Tibial artery (tissue), 4 donors: ENCODE measurements at regions not wholly inside any gene's neighbourhood (a gene's known extent, or its start where the extent isn't known, plus 50 kb on each side); places are given as distances from the start of the nearest gene placed in this dataset.

Source experiments
- DNase-seq, 2 donors: peaks; one replicate each; pipeline ENCODE4 v3.0.0-alpha.2; 2019
- H3K27ac ChIP-seq, 2 donors: fragments of 200-600 bp; sonication (generic) in 1 of 2; 1 replicate in 1 of 2; 2 replicates in 1 of 2; pipeline ENCODE4 v1.5.1; 2018 to 2019; ENCODE audit warnings: mild to moderate bottlenecking in 1 of 2
- H3K27me3 ChIP-seq, 2 donors: fragments of 200-600 bp; sonication (generic) in 1 of 2; one replicate each; pipeline versions ENCODE4 v1.5.1 to v1.6.0; 2016 to 2019
- H3K36me3 ChIP-seq, 3 donors: fragments of 200-600 bp; sonication (generic) in 2 of 3; one replicate each; pipeline ENCODE4 v1.5.1; 2016 to 2019; ENCODE audit warnings: mild to moderate bottlenecking in 2 of 3
- H3K4me1 ChIP-seq, 4 donors: fragments of 200-600 bp; sonication (generic) in 2 of 4; 1 replicate in 3 of 4; 2 replicates in 1 of 4; pipeline ENCODE4 v1.5.1; 2016 to 2019
- H3K4me3 ChIP-seq, 2 donors: fragments of 200-600 bp; sonication (generic) in 1 of 2; 1 replicate in 1 of 2; 2 replicates in 1 of 2; pipeline ENCODE4 v1.5.1; 2018 to 2019; ENCODE audit warnings: mild to moderate bottlenecking in 2 of 2
- H3K9me3 ChIP-seq, 3 donors: fragments of 200-600 bp; sonication (generic) in 1 of 3; one replicate each; pipeline ENCODE4 v1.5.1; 2016 to 2019
- intact Hi-C: fragments of 100-400 bp; cut with DNase I; formaldehyde crosslinking; loops from one replicate; pipeline ENCODE4 v1.15.0; 2023; ENCODE audit warnings: low total_unique reads
- TF ChIP-seq, protein P1 (sequence below), 2 experiments: fragments of 200-600 bp in 1 of 2; fragments of 450-650 bp in 1 of 2; IDR thresholded peaks; one replicate each; pipeline ENCODE4 v1.5.1; 2017 to 2019; ENCODE audit warnings: antibody characterized with exemption in 2 of 2, mild to moderate bottlenecking in 1 of 2, moderate library complexity in 1 of 2

DNA sequence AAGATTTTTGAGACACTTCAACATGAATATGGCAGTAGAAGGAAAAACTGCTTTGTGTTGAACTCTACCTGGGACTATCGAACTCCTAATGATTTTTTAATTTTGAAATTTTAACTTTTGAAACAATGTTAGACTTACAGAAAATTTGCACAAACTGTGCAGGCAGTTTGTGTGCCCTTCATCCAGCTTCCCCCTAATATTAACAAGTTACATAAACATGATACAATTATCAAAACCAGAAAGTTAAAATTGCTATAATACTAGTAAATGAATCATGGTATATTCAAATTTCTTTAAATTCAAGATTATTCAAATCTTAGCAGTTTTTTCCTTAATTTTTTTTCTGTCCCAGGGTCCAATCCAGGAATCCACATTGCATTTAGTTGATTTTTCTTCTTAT is 278.9 kb downstream of the ADGRL2 start:
- intact Hi-C loops = no loop called here
- Histone ChIP-seq H3K36me3 (no peaks in the 10 kb centered on the region), H3K9me3 (no peaks in the 10 kb centered on the region), H3K27me3 (no peaks in the 10 kb centered on the region), H3K4me3 (no peak overlapping the region), H3K27ac (no peak overlapping the region), H3K4me1 (no peaks in the 10 kb centered on the region)
- no peak for DNase-seq
- TF ChIP-seq, protein P1, sequence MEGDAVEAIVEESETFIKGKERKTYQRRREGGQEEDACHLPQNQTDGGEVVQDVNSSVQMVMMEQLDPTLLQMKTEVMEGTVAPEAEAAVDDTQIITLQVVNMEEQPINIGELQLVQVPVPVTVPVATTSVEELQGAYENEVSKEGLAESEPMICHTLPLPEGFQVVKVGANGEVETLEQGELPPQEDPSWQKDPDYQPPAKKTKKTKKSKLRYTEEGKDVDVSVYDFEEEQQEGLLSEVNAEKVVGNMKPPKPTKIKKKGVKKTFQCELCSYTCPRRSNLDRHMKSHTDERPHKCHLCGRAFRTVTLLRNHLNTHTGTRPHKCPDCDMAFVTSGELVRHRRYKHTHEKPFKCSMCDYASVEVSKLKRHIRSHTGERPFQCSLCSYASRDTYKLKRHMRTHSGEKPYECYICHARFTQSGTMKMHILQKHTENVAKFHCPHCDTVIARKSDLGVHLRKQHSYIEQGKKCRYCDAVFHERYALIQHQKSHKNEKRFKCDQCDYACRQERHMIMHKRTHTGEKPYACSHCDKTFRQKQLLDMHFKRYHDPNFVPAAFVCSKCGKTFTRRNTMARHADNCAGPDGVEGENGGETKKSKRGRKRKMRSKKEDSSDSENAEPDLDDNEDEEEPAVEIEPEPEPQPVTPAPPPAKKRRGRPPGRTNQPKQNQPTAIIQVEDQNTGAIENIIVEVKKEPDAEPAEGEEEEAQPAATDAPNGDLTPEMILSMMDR (IDR thresholded peaks at IDR 0.05) = no peak

- TF ChIP-seq, protein P1 (IDR thresholded peaks at IDR 0.05) = no peak
- Histone ChIP-seq H3K4me1 (no peaks in the 10 kb centered on the region), H3K27me3 (no peaks in the 10 kb centered on the region), H3K9me3 (no peaks in the 10 kb centered on the region), H3K27ac (no peak overlapping the region), H3K4me3 (no peak overlapping the region), H3K36me3 (no peaks in the 10 kb centered on the region)
- intact Hi-C loops = no loop called here
- DNase-seq = no peak
These were observed 272.9 kb downstream of the ADGRL2 start for GRCh38 chr1:82073659-82074058.

DNA sequence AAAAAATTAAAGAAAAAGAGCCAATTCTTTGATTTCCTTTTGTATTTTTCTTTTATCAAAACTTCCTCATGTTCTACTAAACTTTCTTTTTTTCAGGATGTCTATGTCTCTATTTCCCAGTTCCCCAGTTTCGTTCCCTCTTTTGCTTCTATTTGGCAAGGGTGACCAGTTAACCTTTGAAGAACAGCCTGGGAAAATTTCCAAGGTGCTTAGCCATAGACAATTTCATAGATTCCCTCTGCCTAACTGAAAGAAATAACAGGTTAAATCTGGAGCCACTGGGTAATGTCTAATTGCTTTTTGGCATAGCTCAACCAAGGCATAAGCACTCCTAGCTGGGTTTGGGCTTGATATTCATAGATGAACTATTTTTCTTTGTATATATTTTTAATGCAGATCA is 272.3 kb downstream of the ADGRL2 start:
- intact Hi-C loops = no loop called here
- Histone ChIP-seq H3K4me1 (no peaks in the 10 kb centered on the region), H3K27me3 (no peaks in the 10 kb centered on the region), H3K36me3 (no peaks in the 10 kb centered on the region), H3K27ac (no peak overlapping the region), H3K4me3 (no peak overlapping the region), H3K9me3 (no peaks in the 10 kb centered on the region)
- TF ChIP-seq, protein P1 (IDR thresholded peaks at IDR 0.05) = no peak
- no peak for DNase-seq

- intact Hi-C loops = no loop called here
- no peaks in the 10 kb centered on the region for H3K4me1 ChIP-seq
- H3K9me3 ChIP-seq = no peaks in the 10 kb centered on the region
- DNase-seq = no peak
- H3K4me3 ChIP-seq = no peak overlapping the region
- H3K27ac ChIP-seq = no peak overlapping the region
- no peaks in the 10 kb centered on the region for H3K27me3 ChIP-seq
- TF ChIP-seq, protein P1 (IDR thresholded peaks at IDR 0.05) = no peak
- no peaks in the 10 kb centered on the region for H3K36me3 ChIP-seq
These were observed 265.2 kb downstream of the ADGRL2 start for GRCh38 chr1:82065916-82066315.

DNA sequence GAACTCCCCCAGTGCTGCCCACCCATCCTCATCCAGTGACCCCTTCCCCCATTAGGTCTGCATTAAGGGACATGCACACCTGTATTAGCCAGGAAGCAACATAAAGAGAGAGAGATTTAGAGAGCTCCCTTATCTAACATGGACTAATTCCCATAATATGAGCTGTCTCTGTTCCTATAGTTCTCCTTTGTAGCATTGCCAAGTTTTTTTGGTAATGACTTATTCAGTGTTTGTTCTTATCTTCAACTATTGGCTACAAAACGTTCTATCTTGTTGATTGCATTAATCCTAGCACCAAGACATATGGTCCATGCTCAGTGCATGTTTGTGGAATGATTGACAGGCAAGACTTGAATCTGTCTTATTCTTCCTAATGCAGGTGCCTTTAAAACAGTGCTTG is 264.0 kb downstream of the ADGRL2 start:
- Histone ChIP-seq H3K4me3 (no peak overlapping the region), H3K36me3 (no peaks in the 10 kb centered on the region), H3K9me3 (no peaks in the 10 kb centered on the region), H3K27ac (no peak overlapping the region), H3K27me3 (no peaks in the 10 kb centered on the region), H3K4me1 (no peaks in the 10 kb centered on the region)
- DNase-seq = no peak
- intact Hi-C loops = no loop called here
- TF ChIP-seq, protein P1 (IDR thresholded peaks at IDR 0.05) = no peak

- Histone ChIP-seq H3K27ac (no peak overlapping the region), H3K9me3 (no peaks in the 10 kb centered on the region), H3K4me3 (no peak overlapping the region), H3K36me3 (no peaks in the 10 kb centered on the region), H3K4me1 (no peaks in the 10 kb centered on the region), H3K27me3 (no peaks in the 10 kb centered on the region)
- intact Hi-C loops = no loop called here
- TF ChIP-seq, protein P1 (IDR thresholded peaks at IDR 0.05) = no peak
- DNase-seq = no peak
These were observed 261.5 kb downstream of the ADGRL2 start for GRCh38 chr1:82062206-82062605.
